ENCODE measurements at regions not wholly inside any gene's neighbourhood (a gene's known extent, or its start where the extent isn't known, plus 50 kb on each side); places are given as distances from the start of the nearest gene placed in this dataset.

DNA sequence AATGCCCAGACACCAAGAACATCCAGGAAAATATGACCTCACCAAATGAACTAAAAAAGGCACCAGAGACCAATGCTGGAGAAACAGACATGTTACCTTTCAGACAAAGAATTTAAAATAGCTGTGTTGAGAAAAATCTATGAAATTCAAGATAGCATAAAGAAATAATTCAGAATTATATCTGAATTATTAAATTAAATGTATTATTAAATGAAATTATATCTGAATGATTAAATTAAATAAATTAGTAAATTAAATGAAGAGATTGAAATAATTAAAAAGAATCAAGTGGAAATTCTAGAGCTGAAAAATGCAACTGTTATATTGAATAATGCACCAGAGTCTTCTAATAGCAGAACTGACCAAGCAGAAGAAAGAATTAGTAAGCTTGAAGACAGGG lies 279.2 kb upstream of the SATB1 start:
- TF ChIP-seq CTCF (IDR thresholded peaks at IDR 0.05; ENCODE audit: low read depth, low read length, missing input control) (no peak), NR2F2 (IDR thresholded peaks at IDR 0.05) (no peak), RXRA (IDR thresholded peaks at IDR 0.05) (no peak), REST (IDR thresholded peaks at IDR 0.05) (no peak), RAD21 (IDR thresholded peaks at IDR 0.05) (no peak), TAF1 (conservative IDR thresholded peaks at IDR 0.05) (no peak), SP1 (IDR thresholded peaks at IDR 0.05) (no peak), FOXA1 (IDR thresholded peaks at IDR 0.05) (no peak), GABPA (IDR thresholded peaks at IDR 0.05 in 1 of 2, conservative IDR thresholded peaks at IDR 0.05 in 1 of 2) (no peak)
- TF ChIP-seq, protein P1, sequence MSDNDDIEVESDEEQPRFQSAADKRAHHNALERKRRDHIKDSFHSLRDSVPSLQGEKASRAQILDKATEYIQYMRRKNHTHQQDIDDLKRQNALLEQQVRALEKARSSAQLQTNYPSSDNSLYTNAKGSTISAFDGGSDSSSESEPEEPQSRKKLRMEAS (IDR thresholded peaks at IDR 0.05) = no peak
- TF ChIP-seq, protein P2, sequence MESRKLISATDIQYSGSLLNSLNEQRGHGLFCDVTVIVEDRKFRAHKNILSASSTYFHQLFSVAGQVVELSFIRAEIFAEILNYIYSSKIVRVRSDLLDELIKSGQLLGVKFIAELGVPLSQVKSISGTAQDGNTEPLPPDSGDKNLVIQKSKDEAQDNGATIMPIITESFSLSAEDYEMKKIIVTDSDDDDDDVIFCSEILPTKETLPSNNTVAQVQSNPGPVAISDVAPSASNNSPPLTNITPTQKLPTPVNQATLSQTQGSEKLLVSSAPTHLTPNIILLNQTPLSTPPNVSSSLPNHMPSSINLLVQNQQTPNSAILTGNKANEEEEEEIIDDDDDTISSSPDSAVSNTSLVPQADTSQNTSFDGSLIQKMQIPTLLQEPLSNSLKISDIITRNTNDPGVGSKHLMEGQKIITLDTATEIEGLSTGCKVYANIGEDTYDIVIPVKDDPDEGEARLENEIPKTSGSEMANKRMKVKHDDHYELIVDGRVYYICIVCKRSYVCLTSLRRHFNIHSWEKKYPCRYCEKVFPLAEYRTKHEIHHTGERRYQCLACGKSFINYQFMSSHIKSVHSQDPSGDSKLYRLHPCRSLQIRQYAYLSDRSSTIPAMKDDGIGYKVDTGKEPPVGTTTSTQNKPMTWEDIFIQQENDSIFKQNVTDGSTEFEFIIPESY (IDR thresholded peaks at IDR 0.05) = no peak

Data from liver (tissue), 3 donors.